Chondrocyte (in vitro differentiated cells): ENCODE measurements at regions not wholly inside any gene's neighbourhood (a gene's known extent, or its start where the extent isn't known, plus 50 kb on each side); places are given as distances from the start of the nearest gene placed in this dataset.

Source experiments
- DNase-seq: peaks from one replicate; pipeline ENCODE4 v3.0.0; 2021; ENCODE audit warnings: mixed read lengths, low spot score
- H3K27ac Mint-ChIP-seq: one replicate; pipeline ENCODE4 v1.8.0; 2021; ENCODE audit warnings: mild to moderate bottlenecking, moderate library complexity, mixed read lengths; ENCODE audit not compliant: unreplicated experiment
- H3K27me3 Mint-ChIP-seq: 2 replicates; pipeline ENCODE4 v1.8.0; 2021; ENCODE audit warnings: low read depth, mixed read lengths
- H3K36me3 Mint-ChIP-seq: 2 replicates; pipeline ENCODE4 v1.8.0; 2021; ENCODE audit warnings: low read depth, mixed read lengths
- H3K4me1 Mint-ChIP-seq: 2 replicates; pipeline ENCODE4 v1.8.0; 2021; ENCODE audit warnings: low read depth, mild to moderate bottlenecking, mixed read lengths
- H3K4me3 Mint-ChIP-seq: one replicate; pipeline ENCODE4 v1.8.0; 2021; ENCODE audit warnings: mild to moderate bottlenecking, moderate library complexity, mixed read lengths; ENCODE audit not compliant: unreplicated experiment
- H3K9me3 Mint-ChIP-seq: 2 replicates; pipeline ENCODE4 v1.8.0; 2021; ENCODE audit warnings: low read depth, mixed read lengths
- CTCF ChIP-seq: fragments of 200-600 bp; sonication (generic); IDR thresholded peaks from 2 replicates; pipeline ENCODE4 v1.5.0; 2021; ENCODE audit warnings: antibody characterized with exemption, mild to moderate bottlenecking, moderate library complexity

GRCh38 chr7:113294750-113295149 lies 176.4 kb upstream of the SMIM30 start:
- Mint-ChIP-seq H3K36me3 (no peaks in the 10 kb centered on the region), H3K4me3 (no peak overlapping the region), H3K4me1 (no peaks in the 10 kb centered on the region), H3K27ac (no peak overlapping the region), H3K9me3 (peaks cover 7% of the 10 kb centered on the region), H3K27me3 (peaks cover 26% of the 10 kb centered on the region)
- DNase-seq, result peak; percentile 57
- no peak for TF ChIP-seq CTCF

- Mint-ChIP-seq H3K4me3 (no peak overlapping the region), H3K36me3 (no peaks in the 10 kb centered on the region), H3K27ac (no peak overlapping the region), H3K4me1 (no peaks in the 10 kb centered on the region), H3K27me3 (peaks cover 18% of the 10 kb centered on the region), H3K9me3 (peaks cover 7% of the 10 kb centered on the region)
- no peak for DNase-seq
- no peak for TF ChIP-seq CTCF
Observed at GRCh38 chr7:113292105-113292504, 173.8 kb upstream of the SMIM30 start.

- no peaks in the 10 kb centered on the region for H3K36me3 Mint-ChIP-seq
- peaks cover 7% of the 10 kb centered on the region for H3K9me3 Mint-ChIP-seq
- TF ChIP-seq CTCF, result no peak
- H3K27ac Mint-ChIP-seq, result no peak overlapping the region
- H3K4me1 Mint-ChIP-seq, result no peaks in the 10 kb centered on the region
- no peak overlapping the region for H3K4me3 Mint-ChIP-seq
- H3K27me3 Mint-ChIP-seq, result peaks cover 12% of the 10 kb centered on the region
- DNase-seq, result no peak
Observed at GRCh38 chr7:113291058-113291457, 172.7 kb upstream of the SMIM30 start.

- H3K27me3 Mint-ChIP-seq, result no peaks in the 10 kb centered on the region
- TF ChIP-seq CTCF, result peak; percentile 84
- H3K4me3 Mint-ChIP-seq, result no peak overlapping the region
- DNase-seq, result no peak
- no peak overlapping the region for H3K27ac Mint-ChIP-seq
- H3K36me3 Mint-ChIP-seq, result no peaks in the 10 kb centered on the region
- H3K4me1 Mint-ChIP-seq, result peaks cover 6% of the 10 kb centered on the region
- no peaks in the 10 kb centered on the region for H3K9me3 Mint-ChIP-seq
Observed at GRCh38 chr7:113289140-113289740, 170.9 kb upstream of the SMIM30 start.

- Mint-ChIP-seq H3K4me3 (no peak overlapping the region), H3K36me3 (no peaks in the 10 kb centered on the region), H3K27ac (no peak overlapping the region), H3K4me1 (peaks cover 21% of the 10 kb centered on the region), H3K27me3 (no peaks in the 10 kb centered on the region), H3K9me3 (peaks cover 2% of the 10 kb centered on the region)
- TF ChIP-seq CTCF, result no peak
- DNase-seq, result no peak
Observed at GRCh38 chr7:113285411-113285810, 167.1 kb upstream of the SMIM30 start.
